ENCODE measurements at regions not wholly inside any gene's neighbourhood (a gene's known extent, or its start where the extent isn't known, plus 50 kb on each side); places are given as distances from the start of the nearest gene placed in this dataset.

GRCh38 chr10:1802413-1802812 lies 65.1 kb upstream of the ADARB2 start:
- DNase-seq = no peak
- Histone ChIP-seq H3K27me3 (no peaks in the 10 kb centered on the region), H3K4me1 (no peaks in the 10 kb centered on the region), H3K27ac (no peak overlapping the region), H3K36me3 (no peaks in the 10 kb centered on the region), H3K4me3 (no peak overlapping the region), H3K9me3 (peaks cover 0 to 3% (median 0%) of the 10 kb centered on the region in 4 donors)
- WGBS, 2 donors = 92 to 95% methylated on average over 2 of the region's 2 CpGs
- intact Hi-C loops (cut with DNase I) = no loop called here
- TF ChIP-seq POLR2A (IDR thresholded peaks at IDR 0.05) (no peak), CTCF (IDR thresholded peaks at IDR 0.05) (no peak), POLR2AphosphoS5 (IDR thresholded peaks at IDR 0.05) (no peak), EP300 (IDR thresholded peaks at IDR 0.05) (no peak)

- TF ChIP-seq EP300 (IDR thresholded peaks at IDR 0.05) = no peak
- TF ChIP-seq POLR2A (IDR thresholded peaks at IDR 0.05) = no peak
- TF ChIP-seq CTCF (IDR thresholded peaks at IDR 0.05) = no peak
- no peak for TF ChIP-seq POLR2AphosphoS5 (IDR thresholded peaks at IDR 0.05)
- DNase-seq = no peak
- Histone ChIP-seq H3K4me1 (no peaks in the 10 kb centered on the region), H3K27me3 (no peaks in the 10 kb centered on the region), H3K4me3 (no peak overlapping the region), H3K9me3 (no peaks in the 10 kb centered on the region), H3K36me3 (no peaks in the 10 kb centered on the region), H3K27ac (no peak overlapping the region)
- intact Hi-C loops (cut with DNase I) = no loop called here
- WGBS, 2 donors = 70 to 78% methylated on average over 9 of the region's 9 CpGs
These were observed 51.1 kb upstream of the ADARB2 start for GRCh38 chr10:1788401-1788800.

Small RNA genes lying in the stretch of these regions (small RNA-seq; reads per million reads assigned to genes)
- gene MIR6072 = 0 reads per million in 3 donors
- 0 reads per million in 3 donors for gene RNU6-576P
- gene RNU6-889P = 0 reads per million in 3 donors

Measured in sigmoid colon (tissue), 6 donors.